Astrocyte of the spinal cord (primary cell): ENCODE measurements at regions not wholly inside any gene's neighbourhood (a gene's known extent, or its start where the extent isn't known, plus 50 kb on each side); places are given as distances from the start of the nearest gene placed in this dataset.
A peak's percentile ranks its signal among the peaks of the same experiment; 100 is the strongest.

Experiments used
- DNase-seq: peaks from one replicate; pipeline ENCODE4 v3.0.0; 2011; ENCODE audit warnings: low read depth, low spot score
- H3K4me3 ChIP-seq: 2 replicates; pipeline ENCODE4 v1.5.1; 2011; ENCODE audit warnings: low read depth, mild to moderate bottlenecking, low read length, moderate library complexity
- CTCF ChIP-seq: IDR thresholded peaks from 2 replicates; pipeline ENCODE4 v1.5.1; 2012; ENCODE audit warnings: low read depth, mild to moderate bottlenecking, low read length, inconsistent platforms
- in situ Hi-C: cut with HindIII; loops from 2 replicates; pipeline ENCODE4 v1.10.0; 2017; ENCODE audit warnings: low sequenced_read_pairs

GRCh38 chr21:17729455-17729854 is 89.7 kb downstream of the C21orf91 start:
- in situ Hi-C loops: no loop called here
- no peak for DNase-seq
- H3K4me3 ChIP-seq: no peak overlapping the region
- TF ChIP-seq CTCF: no peak

GRCh38 chr21:17727361-17727760 is 91.8 kb downstream of the C21orf91 start:
- no peak for DNase-seq
- in situ Hi-C loops: no loop called here
- no peak overlapping the region for H3K4me3 ChIP-seq
- TF ChIP-seq CTCF: no peak

- peak; percentile 23 for TF ChIP-seq CTCF
- no peak overlapping the region for H3K4me3 ChIP-seq
- no peak for DNase-seq
- in situ Hi-C loops: no loop called here
These were observed 92.9 kb downstream of the C21orf91 start for GRCh38 chr21:17726047-17726829.

DNA sequence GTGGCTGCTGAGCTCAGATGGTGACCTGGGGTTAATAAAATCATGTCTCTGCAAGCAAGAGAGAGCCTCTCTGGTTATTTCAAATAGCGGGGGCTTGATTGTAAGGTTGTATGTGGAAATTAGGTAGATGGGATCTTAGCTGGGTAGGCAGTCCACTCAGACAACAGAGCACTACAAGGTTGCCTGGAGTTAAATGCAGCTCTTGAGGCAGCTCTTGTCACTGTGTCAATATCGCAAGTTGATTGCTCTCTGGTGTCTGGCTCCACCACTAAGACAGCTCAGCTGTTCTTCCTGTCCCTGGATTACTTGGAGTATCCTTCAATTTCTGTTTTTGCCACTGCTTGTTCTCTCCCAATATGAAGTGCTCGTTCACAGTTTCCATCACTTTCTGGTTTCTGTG is 93.8 kb downstream of the C21orf91 start:
- H3K4me3 ChIP-seq: no peak overlapping the region
- in situ Hi-C loops: no loop called here
- no peak for TF ChIP-seq CTCF
- no peak for DNase-seq

DNA sequence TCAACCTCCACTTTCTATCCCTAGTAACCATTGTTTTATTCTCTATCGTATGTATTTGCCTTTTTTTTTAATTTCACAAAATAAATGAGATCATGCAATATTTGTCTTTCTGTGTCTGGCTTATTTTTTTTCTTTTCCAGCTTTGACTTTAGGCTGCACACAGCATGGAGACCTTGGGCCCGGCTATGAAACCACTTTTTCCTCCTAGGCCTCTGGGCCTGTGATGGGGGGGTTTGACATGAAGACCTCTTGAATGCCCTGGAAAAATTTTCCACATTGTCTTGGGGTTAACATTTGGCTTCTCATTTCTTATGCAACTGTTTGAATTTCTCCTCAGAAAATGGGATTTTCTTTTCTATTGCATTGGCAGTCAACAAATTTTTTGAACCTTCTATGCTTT is 100.2 kb upstream of the BTG3 start:
- DNase-seq: no peak
- in situ Hi-C loops: no loop called here
- no peak for TF ChIP-seq CTCF
- no peak overlapping the region for H3K4me3 ChIP-seq

DNA sequence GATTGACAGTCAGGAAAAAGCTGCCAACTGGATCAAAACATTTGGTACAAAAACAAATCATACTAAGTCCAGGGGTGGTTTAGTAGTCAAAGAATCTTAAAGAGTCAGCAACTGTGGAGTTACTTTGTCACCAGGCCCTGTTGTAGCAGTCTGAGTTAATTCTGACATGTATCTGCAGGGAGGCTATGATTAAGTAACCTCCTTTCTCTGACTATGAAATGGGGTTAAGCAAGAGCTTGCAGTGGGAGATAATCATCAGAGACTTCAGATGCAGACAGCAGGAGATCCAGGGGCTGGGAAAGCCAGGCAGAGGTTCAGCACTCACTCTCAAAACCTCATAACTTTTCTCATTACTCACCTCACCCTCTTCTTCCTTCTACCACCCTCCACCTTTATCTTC is 99.2 kb upstream of the BTG3 start:
- TF ChIP-seq CTCF: no peak
- no peak overlapping the region for H3K4me3 ChIP-seq
- no peak for DNase-seq
- in situ Hi-C loops: no loop called here
